CD4-positive, alpha-beta T cell (primary cell): ENCODE measurements at regions not wholly inside any gene's neighbourhood (a gene's known extent, or its start where the extent isn't known, plus 50 kb on each side); places are given as distances from the start of the nearest gene placed in this dataset.

ENCODE experiments used
- ATAC-seq: fragments of 200-7000 bp; cut with Tn5 transposase; one replicate; pipeline ENCODE4 v1.10.0; 2022; ENCODE audit warnings: mild to moderate bottlenecking; ENCODE audit not compliant: poor library complexity
- CTCF ChIA-PET: fragments of 350-600 bp; sonication (Branson Sonifier 250); formaldehyde crosslinking; loops from one replicate; lab custom pipeline; 2021; ENCODE audit warnings: antibody characterized with exemption, inconsistent platforms; lab: Charles Lee
- POLR2A ChIA-PET: fragments of 350-600 bp; sonication (Branson Sonifier 250); formaldehyde crosslinking; loops from one replicate; lab custom pipeline; 2021; ENCODE audit warnings: antibody characterized with exemption, inconsistent platforms; lab: Charles Lee
- DNase-seq, 14 experiments: peaks; one replicate each; pipeline ENCODE4 v3.0.0-alpha.2; 2013 to 2020; ENCODE audit warnings: mixed read lengths in 2 of 14
- H3K27ac ChIP-seq, 2 donors: one replicate each; pipeline versions ENCODE4 v1.5.1 to v1.7.0; 2013; ENCODE audit warnings: low read length in 2 of 2, low read depth in 1 of 2, mild to moderate bottlenecking in 1 of 2
- H3K27me3 ChIP-seq, 2 experiments: 1 replicate in 1 of 2; 2 replicates in 1 of 2; pipeline versions ENCODE4 v1.6.1 to v1.7.0; 2013; ENCODE audit warnings: low read length in 2 of 2, control low read depth in 1 of 2, mild to moderate bottlenecking in 1 of 2, moderate library complexity in 1 of 2; ENCODE audit not compliant: insufficient read depth in 2 of 2, control insufficient read depth in 1 of 2
- H3K36me3 ChIP-seq: one replicate; pipeline ENCODE4 v1.6.1; 2013; ENCODE audit warnings: low read length, control low read depth; ENCODE audit not compliant: insufficient read depth
- H3K4me1 ChIP-seq: one replicate; pipeline ENCODE4 v1.6.1; 2013; ENCODE audit warnings: low read length, control low read depth; ENCODE audit not compliant: insufficient read depth
- H3K4me3 ChIP-seq: one replicate; pipeline ENCODE4 v1.5.1; 2013; ENCODE audit warnings: mild to moderate bottlenecking, low read length, moderate library complexity
- H3K9me3 ChIP-seq, 2 experiments: 1 replicate in 1 of 2; 2 replicates in 1 of 2; pipeline versions ENCODE4 v1.6.1 to v1.7.0; 2013; ENCODE audit warnings: low read length in 2 of 2, mild to moderate bottlenecking in 2 of 2, control low read depth in 1 of 2, moderate library complexity in 1 of 2; ENCODE audit not compliant: control insufficient read depth in 1 of 2, insufficient read depth in 1 of 2
- H3K27ac Mint-ChIP-seq: one replicate; pipeline ENCODE4 v1.8.0; 2020; ENCODE audit warnings: mixed read lengths
- H3K27me3 Mint-ChIP-seq: one replicate; pipeline ENCODE4 v1.8.0; 2021; ENCODE audit warnings: mixed read lengths
- H3K36me3 Mint-ChIP-seq: one replicate; pipeline ENCODE4 v1.8.0; 2021; ENCODE audit warnings: low read depth, mixed read lengths
- H3K4me1 Mint-ChIP-seq: one replicate; pipeline ENCODE4 v1.8.0; 2021; ENCODE audit warnings: low read depth, mixed read lengths
- H3K4me3 Mint-ChIP-seq: one replicate; pipeline ENCODE4 v1.8.0; 2020; ENCODE audit warnings: mild to moderate bottlenecking, mixed read lengths
- H3K9me3 Mint-ChIP-seq: one replicate; pipeline ENCODE4 v1.8.0; 2020; ENCODE audit warnings: mixed read lengths
- intact Hi-C, 2 experiments: fragments of 100-400 bp; cut with DNase I in 1 of 2; cut with micrococcal nuclease in 1 of 2; formaldehyde crosslinking; loops; one replicate each; pipeline versions ENCODE4 v1.15.1 to v1.9.0; 2023 to 2025; cut with DNase I, micrococcal nuclease
- TF ChIP-seq, protein P1 (sequence below): fragments of 200-600 bp; IDR thresholded peaks from one replicate; pipeline ENCODE4 v1.8.0; 2022; ENCODE audit warnings: antibody characterized with exemption, mild to moderate bottlenecking

- Histone ChIP-seq H3K36me3 (no peaks in the 10 kb centered on the region), H3K27ac (no peak overlapping the region), H3K27me3 (peaks cover 4 to 57% of the 10 kb centered on the region in 2 experiments), H3K9me3 (no peaks in the 10 kb centered on the region), H3K4me3 (no peak overlapping the region), H3K4me1 (peaks cover 5% of the 10 kb centered on the region)
- Mint-ChIP-seq H3K4me3 (no peak overlapping the region), H3K4me1 (peaks cover 4% of the 10 kb centered on the region), H3K36me3 (no peaks in the 10 kb centered on the region), H3K27ac (no peak overlapping the region), H3K9me3 (no peaks in the 10 kb centered on the region), H3K27me3 (peaks cover 78% of the 10 kb centered on the region)
- CTCF ChIA-PET, result no interaction called here
- TF ChIP-seq, protein P1, sequence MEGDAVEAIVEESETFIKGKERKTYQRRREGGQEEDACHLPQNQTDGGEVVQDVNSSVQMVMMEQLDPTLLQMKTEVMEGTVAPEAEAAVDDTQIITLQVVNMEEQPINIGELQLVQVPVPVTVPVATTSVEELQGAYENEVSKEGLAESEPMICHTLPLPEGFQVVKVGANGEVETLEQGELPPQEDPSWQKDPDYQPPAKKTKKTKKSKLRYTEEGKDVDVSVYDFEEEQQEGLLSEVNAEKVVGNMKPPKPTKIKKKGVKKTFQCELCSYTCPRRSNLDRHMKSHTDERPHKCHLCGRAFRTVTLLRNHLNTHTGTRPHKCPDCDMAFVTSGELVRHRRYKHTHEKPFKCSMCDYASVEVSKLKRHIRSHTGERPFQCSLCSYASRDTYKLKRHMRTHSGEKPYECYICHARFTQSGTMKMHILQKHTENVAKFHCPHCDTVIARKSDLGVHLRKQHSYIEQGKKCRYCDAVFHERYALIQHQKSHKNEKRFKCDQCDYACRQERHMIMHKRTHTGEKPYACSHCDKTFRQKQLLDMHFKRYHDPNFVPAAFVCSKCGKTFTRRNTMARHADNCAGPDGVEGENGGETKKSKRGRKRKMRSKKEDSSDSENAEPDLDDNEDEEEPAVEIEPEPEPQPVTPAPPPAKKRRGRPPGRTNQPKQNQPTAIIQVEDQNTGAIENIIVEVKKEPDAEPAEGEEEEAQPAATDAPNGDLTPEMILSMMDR, result no peak
- DNase-seq, result no peak
- intact Hi-C loops, result no loop called here
- POLR2A ChIA-PET, result no interaction called here
- ATAC-seq, result no peak
These were observed 165.6 kb upstream of the PRSS16 start for GRCh38 chr6:27081931-27082330.

- peaks cover 12 to 49% of the 10 kb centered on the region in 2 experiments for H3K27me3 ChIP-seq
- H3K4me3 Mint-ChIP-seq, result no peak overlapping the region
- no peak overlapping the region for H3K27ac Mint-ChIP-seq
- H3K9me3 Mint-ChIP-seq, result no peaks in the 10 kb centered on the region
- POLR2A ChIA-PET, result interaction anchor here (0.7 kb wide), 1 partner anchor 845 kb away, joined by 3 read pairs; no protein-coding TSS in a partner anchor
- DNase-seq (no peak), ATAC-seq (no peak)
- intact Hi-C loops, result no loop called here
- H3K9me3 ChIP-seq, result peaks cover 0 to 3% of the 10 kb centered on the region in 2 experiments
- no peak overlapping the region for H3K27ac ChIP-seq
- no peaks in the 10 kb centered on the region for H3K36me3 Mint-ChIP-seq
- CTCF ChIA-PET, result no interaction called here
- H3K4me1 Mint-ChIP-seq, result peaks cover 7% of the 10 kb centered on the region
- H3K27me3 Mint-ChIP-seq, result peaks cover 71% of the 10 kb centered on the region
- no peak overlapping the region for H3K4me3 ChIP-seq
- H3K36me3 ChIP-seq, result no peaks in the 10 kb centered on the region
- TF ChIP-seq, protein P1, result no peak
- peaks cover 6% of the 10 kb centered on the region for H3K4me1 ChIP-seq
These were observed 159.4 kb upstream of the PRSS16 start for GRCh38 chr6:27088068-27088467.

- DNase-seq (peak in 3 of 14 experiments; percentile 10 to 20 (median 18)), ATAC-seq (no peak)
- H3K27ac Mint-ChIP-seq, result no peak overlapping the region
- no peaks in the 10 kb centered on the region for H3K9me3 Mint-ChIP-seq
- Histone ChIP-seq H3K36me3 (no peaks in the 10 kb centered on the region), H3K27ac (no peak overlapping the region), H3K9me3 (peaks cover 7% of the 10 kb centered on the region in 2 experiments), H3K4me1 (peaks cover 12% of the 10 kb centered on the region), H3K27me3 (peaks cover 25 to 78% of the 10 kb centered on the region in 2 experiments), H3K4me3 (no peak overlapping the region)
- POLR2A ChIA-PET, result no interaction called here
- intact Hi-C loops, result no loop called here
- H3K4me3 Mint-ChIP-seq, result peak overlapping the region; percentile 31
- CTCF ChIA-PET, result interaction anchor here (1.4 kb wide), 1 partner anchor 484 kb away, joined by 4 read pairs; no protein-coding TSS in a partner anchor
- TF ChIP-seq, protein P1, result no peak
- H3K36me3 Mint-ChIP-seq, result no peaks in the 10 kb centered on the region
- H3K4me1 Mint-ChIP-seq, result peaks cover 13% of the 10 kb centered on the region
- peaks cover 86% of the 10 kb centered on the region for H3K27me3 Mint-ChIP-seq
These were observed 155.7 kb upstream of the PRSS16 start for GRCh38 chr6:27091661-27092315.
